ENCODE measurements at regions not wholly inside any gene's neighbourhood (a gene's known extent, or its start where the extent isn't known, plus 50 kb on each side); places are given as distances from the start of the nearest gene placed in this dataset.
A peak's percentile ranks its signal among the peaks of the same experiment; 100 is the strongest.

DNA sequence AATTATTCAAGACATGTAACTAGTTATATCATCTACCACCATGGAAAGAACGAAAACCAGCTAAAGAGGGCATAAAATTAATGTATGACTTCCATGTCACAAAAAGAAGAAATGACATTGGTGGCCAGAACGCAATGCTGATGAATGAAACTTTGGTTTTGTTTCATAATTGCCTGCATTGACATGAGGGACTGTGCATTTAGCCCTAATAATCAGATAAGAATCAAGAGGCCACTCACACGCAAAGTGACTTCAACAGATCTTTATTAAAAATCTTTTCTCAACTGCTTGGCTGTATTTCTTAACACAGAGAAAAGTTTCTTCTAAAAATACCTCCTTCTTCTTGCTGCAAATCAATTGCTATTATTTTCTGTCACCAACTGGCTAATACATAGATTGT, 184.7 kb upstream of the RUNX1 start:
- no peak for DNase-seq (ENCODE audit: low read depth)

DNA sequence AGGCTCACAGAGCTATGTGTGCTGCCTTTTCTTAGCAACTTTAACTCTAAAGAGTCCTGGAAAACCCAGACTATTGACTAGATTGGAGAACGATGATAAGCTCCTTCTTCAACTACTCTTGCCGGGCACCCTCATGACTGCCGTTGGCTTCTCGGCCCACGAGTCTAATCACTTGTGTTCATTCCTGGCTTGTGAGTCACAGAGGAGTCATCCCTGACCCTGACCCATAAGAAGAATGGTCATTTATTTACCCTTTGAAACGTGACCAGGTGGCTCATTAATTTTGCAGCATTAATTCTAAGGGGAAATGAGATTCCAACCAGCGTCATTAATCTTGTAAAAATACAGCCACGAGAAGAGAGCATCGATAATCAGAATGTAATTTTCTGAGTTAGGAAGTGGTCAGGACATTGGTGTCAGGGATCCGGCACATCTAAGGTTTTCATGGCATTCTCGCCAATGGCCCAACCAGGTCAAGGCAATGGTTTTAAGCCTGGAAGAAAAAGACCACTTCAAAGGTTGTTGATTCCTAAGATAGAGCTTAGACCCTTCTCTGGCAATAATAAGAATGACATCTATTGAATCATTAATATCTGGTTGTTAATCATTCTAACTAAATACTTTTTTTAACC, 183.6 kb upstream of the RUNX1 start:
- DNase-seq (ENCODE audit: low read depth): peak; percentile 87

DNA sequence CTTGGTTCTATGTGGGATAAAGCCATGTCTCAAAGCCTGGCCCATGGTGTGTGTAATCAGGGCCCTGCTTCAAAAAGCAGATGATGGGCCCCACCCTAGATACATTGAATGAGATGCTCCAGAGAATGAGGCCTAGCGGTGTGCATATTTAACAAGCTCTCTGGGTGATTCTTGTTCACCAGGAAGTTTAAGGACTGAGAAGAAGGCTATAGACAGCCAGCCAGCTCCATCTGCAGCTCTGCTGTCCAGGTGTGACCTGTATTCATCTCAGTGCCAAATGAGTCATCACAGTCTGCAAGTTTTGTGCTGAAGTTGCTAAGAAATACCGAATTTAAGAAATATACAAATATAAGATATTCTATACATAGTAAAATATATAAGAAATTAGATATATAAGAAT, 182.0 kb upstream of the RUNX1 start:
- peak; percentile 28 for DNase-seq (ENCODE audit: low read depth)

DNA sequence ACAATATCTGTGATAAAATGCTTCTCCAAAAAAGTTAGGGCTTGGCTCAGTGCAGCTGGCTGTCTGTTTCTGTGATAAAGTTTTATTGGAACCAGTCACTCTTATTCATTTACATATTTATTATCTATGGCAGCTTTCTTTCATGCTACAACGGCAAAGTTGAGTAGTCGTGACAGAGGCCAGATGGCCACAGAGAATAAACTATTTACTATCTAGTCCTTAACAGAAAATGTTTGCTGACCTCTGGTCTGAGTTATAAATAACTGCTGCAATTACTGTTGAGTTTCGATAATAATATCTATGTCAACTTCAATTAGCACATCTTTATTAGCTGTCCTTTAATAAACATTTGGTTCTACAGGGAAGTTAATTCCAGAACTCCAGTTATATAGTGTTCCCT, 180.2 kb upstream of the RUNX1 start:
- no peak for DNase-seq (ENCODE audit: low read depth)

DNA sequence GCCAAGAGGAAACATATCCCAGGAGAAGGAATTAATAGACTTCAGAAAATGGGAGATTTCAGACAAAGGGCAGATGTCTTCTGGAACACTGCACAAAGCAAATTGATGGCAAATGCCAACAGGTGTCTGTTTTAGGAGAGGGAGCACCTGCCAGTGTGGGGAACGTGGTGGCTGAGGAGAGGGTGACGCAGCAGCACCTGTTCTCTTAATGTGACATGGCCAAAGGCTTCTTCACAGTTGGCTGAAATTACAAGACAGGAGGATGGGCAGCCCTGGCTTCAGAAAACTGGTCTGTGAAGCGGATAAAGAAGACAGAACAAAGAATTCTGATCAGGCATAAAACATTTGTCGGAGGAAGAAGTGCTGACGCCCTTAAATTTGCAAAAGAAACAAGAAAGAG, 178.7 kb upstream of the RUNX1 start:
- DNase-seq (ENCODE audit: low read depth): no peak

DNA sequence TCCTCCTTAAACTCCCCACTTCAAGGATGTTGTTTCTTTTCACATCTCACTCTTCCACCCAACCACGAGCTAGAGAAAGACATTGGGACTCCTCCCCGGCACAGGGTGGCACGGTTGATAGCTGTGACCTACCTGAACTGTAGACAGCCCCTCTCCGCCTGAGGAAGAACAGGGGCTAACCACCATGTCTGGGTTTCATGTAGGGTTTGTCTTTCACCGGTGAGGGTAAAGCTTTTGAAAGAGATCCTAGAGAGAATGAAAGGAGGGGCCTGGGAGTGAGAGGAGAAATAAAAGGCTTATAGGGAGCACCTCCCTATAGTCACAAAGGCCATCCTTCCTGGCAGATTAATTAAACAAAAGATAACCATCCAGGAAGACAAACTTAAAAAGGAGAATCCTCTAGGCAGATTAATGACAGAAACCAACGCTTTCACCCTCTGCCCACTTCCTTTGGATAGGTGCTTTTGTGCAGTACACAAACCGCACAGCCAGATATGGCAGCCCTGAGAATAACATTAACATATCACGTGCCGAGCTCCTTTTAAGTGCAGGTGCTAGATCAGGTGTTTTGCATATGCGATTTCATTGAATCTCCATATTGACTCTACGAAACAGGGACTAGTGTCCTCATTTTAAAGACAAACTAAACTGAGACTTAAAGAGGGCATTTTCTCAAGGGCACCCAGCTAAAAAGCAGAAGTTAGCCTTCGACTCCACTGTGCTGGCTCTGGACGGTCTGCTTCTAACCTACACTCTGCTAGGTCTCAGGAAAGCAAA, 178.1 kb upstream of the RUNX1 start:
- DNase-seq (ENCODE audit: low read depth): no peak

DNA sequence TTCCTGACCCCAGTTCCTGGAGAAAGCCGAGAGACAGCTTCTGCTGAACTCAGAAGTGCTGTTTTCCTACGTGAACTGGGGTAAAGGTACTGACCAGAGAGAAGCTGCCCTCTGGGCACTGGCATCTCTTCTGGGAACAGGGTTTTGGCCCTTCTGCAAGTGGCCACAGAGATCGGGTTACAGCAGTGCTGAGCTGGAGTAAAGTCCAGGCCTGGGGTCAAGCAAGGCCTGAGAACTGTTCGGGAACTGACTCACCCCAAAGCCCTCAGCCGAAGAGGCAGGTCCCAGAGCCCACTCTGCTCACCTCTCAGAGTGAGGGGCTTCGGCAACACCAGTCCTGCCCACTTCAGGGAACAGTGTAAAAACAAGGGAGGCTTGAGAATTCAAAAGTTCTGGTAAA, 177.2 kb upstream of the RUNX1 start:
- peak; percentile 40 for DNase-seq (ENCODE audit: low read depth)

DNA sequence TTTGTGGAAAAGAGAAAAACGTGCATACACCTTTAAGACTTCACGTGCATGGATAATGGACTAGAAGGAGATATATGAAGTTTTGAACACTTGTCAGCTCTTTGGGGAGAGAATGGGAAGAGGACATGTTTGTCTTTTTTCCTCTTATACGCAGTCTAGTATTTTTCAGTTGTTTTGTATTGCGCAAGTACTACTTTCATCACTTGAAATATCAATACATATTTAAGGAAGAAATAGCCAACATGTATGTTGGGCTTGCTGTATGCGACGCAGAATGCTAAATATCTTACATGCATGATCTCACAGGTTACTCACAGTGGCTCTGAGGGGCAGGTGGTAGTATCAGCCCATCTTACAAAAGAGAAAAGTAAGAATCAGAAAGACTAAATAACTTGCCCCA, 176.5 kb upstream of the RUNX1 start:
- no peak for DNase-seq (ENCODE audit: low read depth)

DNA sequence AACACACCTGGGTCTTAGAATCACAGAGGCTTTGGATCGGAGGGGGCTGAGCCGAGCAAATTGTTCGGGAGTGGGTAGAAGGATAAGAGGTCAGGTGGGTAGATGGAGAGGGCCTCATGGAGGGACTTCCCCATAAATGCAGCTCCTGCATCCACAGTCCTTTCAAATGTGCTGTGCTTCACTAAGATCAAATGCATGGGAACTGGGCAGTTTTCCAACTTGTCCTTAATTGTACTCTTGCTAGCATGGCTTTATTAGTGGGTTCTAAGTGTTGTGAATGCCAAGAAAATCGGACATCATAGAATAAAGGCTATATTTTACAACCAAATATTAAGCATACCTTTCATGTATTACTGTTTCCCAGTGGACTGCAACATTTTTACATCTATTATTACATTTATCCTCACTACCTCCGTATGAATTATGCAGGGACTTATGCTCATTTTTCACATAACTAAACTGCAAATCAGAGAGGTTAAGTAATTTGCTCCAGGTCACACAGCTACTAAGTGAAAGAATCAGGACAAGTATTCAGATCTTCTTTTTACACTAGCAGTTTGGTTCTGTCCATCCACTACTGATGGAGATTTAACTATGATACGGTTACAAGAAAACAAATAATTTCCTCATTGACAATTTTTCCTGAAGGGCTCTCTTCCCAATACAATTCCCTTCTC, 174.5 kb upstream of the RUNX1 start:
- no peak for DNase-seq (ENCODE audit: low read depth)

DNA sequence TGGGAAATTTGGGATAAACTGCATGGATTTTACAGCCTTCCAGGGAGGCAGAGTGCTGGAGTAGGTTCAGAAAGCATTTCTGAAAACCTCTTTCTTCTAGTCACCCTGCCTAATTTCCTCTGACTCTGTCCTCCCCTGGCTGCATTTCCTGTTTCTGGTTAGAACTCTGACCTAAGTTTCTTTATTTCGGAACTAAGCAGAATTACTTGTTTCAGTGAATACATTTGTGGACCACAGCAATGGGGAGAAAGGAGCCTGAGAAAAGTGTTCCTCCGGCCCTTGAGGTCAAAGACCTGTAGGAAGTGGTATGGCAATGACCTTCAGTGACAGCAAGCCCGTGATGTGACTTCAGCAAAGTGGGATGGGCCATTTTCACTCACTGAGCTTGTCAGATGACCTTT, 173.4 kb upstream of the RUNX1 start:
- DNase-seq (ENCODE audit: low read depth): peak; percentile 77

DNA sequence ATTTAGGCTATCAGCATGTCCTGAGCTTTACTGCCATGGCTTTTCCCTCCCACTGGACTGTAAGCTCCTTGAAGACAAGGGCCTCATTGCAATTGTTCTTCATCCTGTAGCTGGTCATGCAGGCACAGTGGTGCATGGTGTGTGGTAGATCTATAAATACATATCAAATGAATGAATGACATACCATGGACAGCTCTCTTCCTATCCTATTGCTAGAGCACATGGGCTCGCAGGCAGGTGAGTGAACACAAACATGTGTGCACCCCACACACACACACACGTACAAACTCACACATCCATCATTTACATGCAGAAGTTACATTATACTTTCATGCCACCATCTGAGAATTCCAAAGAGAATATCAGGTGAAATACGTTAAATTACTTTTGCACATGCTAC, 172.9 kb upstream of the RUNX1 start:
- peak; percentile 32 for DNase-seq (ENCODE audit: low read depth)

DNA sequence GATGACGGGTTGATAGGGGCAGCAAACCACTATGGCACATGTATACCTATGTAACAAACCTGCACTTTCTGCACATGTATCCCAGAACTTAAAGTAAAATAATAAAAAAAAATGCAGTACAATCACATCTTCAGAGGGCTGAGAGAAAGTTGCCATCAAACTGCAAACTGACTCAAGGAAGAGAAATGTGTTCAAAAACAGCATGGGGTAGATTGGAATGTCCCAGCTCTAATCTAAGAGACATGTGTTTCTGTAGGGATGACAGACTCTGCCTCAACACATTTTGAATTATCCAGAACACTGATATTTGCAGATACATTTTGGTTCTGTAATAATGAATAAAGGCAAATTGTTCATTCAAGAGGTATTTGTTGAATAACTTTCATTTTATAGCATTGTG, 171.2 kb upstream of the RUNX1 start:
- DNase-seq (ENCODE audit: low read depth): no peak

DNA sequence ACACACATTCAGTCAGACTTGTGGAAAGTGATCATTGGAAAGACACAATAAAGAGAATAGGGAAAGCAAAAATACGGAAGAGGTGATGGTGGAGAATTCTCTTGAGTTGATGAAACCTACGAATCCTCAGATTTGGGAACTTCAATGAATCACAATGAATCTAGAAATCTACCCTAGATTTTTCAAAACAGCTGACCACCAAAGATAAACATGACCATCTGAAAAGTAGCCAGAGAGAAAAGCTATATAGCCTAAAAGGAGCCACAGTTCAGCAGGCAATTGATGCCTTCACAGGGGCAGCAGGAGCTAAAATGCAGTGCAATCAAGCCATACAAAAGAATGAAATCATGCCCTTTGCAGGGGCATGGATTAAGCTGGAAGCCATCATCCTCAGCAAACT, 170.6 kb upstream of the RUNX1 start:
- no peak for DNase-seq (ENCODE audit: low read depth)

DNA sequence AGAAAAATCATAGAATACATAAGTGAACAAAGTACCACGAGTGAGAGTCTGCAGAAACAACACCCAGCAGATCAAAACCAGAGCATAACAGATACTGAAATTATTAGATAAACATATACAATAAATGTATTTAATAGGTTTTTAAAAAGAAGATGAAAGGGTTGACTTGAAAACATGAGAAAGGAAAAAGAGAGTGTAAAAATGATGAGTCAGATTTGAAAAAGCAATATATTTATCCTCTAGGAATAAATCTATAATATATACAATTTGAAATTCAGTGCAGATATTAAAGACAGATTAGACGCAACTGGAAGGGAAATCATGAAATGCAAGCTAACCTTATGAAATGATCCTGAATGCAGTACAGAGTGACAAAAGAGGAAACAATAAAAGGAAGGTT, 170.2 kb upstream of the RUNX1 start:
- DNase-seq (ENCODE audit: low read depth): no peak

DNA sequence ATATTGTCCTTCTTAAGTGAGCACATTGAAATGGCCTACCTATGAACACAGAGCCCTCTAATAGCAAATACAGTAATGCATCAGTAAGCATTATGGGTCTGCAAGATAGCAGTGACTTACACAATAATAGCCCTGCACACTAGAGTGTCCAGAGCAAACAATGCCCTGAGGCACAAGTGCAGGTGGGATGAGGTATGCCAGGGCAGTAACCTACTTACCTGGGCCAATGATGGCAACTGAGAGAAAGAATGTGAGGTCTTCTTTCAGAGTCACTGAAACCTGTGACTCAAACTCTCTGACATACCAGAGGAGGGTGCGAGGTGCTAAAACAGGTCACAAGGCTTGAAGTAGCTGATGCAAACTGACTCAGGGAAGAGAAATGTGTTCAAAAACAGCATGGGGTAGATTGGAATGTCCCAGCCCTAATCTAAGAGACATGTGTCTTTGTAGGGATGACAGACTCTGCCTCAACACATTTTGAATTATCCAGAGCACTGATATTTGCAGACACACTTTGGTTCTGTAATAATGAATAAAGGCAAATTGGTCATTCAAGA, 168.5 kb upstream of the RUNX1 start:
- peak; percentile 94 for DNase-seq (ENCODE audit: low read depth)

DNA sequence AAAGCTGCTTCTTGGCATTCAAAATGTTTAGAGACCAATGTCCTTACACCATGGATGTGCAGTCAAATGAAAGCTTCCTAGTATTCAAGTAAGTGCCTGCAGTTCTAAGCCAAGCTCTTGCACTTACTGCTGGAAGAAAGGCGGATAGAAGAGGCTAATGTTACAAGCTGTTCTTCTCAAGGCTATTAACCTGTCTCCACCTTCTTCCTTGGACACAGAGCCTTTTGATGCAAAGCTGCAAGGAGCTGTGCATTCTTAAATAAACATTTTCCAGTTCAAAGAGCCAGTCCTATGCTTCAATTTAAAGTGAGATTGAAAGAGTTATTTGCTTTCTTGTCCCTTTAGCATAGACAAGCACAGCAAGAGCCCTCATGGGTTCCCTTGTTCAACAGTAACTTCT, 167.9 kb upstream of the RUNX1 start:
- DNase-seq (ENCODE audit: low read depth): no peak

DNA sequence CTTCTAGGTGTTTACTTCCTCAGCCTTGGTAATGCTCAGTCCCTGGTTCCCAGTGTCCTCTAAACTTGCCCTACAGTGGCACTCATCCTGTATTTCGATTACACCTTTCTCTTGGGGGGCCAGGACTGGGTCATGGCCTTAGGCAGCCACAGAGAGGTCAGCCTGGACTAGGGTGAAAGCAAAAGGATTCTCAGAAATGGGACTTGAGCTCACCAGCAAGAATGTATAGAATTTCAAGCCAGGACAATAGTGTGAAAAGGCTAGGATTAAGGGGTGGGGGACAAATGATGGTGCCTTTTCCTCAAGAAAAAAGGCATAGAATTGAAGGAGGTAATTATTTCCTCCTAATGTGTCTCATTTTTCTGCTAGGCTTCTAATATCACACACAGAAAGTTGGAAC, 166.8 kb upstream of the RUNX1 start:
- no peak for DNase-seq (ENCODE audit: low read depth)

DNA sequence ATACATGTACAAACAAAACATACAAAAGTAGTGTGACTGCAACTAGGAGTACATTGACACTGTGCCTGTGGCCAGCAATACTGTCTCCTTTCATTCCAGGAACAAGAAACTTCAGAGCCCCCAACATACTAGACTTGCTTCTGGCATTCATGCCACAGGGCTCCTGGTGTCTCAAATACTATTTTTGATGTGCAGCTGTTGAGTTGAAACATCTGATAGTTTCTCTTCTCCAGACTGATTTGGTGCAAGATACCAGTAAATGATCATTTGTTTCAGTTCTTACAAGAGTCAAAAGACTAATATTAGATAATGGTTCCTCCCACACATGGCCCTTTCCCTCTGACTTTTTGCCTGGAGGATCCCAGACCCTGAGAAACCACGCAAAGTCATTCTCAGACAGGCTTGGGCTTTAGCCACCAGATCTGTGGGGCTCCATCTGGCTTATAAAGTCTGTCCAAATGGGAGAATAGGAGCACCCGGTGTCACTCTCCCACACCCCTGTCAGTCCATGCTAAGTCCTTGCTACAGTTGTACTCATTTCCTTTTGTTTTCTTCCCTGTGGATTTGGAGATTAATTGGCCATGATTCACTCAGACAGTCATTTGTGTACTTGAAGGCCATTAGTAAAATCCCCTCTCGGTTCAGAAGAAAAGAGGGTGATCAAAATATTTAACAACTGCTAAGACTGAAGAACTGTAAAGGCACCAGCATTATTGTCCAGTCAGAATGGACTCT, 163.5 kb upstream of the RUNX1 start:
- peak; percentile 83 for DNase-seq (ENCODE audit: low read depth)

DNA sequence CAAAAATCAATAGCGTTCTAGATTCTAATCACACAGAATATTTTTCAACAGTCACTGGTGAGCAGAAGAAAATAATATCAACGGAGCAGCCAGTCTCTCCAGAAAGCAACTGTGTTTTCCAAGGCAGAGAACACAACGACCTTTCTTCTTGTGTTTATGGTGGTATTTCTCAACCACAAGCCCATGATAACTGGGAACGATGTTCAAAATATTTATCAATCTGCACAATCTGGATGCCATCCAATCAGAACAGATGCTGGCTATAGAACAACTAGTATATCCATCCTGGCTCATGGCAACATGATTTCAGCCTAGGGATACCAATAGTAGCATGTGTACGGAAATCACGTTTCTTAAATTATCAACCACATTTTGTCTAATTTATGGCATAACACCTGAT, 162.7 kb upstream of the RUNX1 start:
- DNase-seq (ENCODE audit: low read depth): no peak

DNA sequence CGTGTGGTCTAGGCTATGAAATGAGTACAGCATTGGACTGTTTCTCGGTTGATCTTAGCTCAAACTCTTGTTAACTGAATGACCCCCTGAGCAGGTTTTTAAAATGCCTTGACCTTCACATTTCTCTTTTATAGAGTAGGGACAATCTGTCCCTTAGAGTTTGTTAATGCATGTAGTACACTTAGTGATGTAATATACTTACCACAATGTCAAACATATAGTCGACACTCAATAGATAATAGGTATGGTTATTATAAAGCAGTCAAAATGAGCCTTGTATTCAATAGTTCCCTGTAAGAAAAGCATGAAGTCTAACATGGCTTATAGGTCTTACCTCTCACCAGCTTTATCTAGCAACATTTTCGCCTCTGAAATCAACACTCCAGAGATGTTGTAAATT, 161.0 kb upstream of the RUNX1 start:
- no peak for DNase-seq (ENCODE audit: low read depth)

DNA sequence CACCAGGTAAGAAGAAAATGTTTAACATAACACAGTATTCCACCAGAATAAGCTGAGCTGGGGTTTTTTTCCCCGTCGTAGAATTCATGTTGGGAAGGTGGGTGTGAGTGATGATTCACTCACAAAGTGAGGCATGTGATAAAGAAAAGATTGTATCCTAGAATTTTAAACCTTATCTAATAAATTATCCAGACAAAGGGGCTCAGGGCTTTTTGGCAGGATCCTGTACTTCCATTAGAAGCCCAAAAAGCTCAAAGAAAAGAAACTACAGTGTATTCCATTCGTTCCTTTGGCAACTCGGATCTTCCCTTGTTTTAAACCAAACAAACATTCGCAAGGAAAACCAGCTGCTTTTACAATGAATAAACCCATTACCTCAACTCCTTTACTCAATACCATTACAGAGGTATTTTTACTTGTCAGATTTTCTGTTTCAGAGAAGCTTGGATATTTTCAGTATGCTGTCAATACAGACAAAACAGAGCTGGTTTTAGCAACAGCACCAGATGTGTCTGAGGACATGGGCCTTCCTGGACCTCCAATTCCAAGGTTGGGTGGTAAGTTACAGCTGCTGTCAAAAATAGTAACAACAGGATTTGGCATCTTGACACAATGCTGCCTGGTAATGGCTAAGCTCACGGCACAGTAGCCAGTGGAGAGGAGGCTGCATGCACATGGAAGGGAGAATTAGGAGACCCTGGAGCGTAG, 159.9 kb upstream of the RUNX1 start:
- no peak for DNase-seq (ENCODE audit: low read depth)

Measured in HT1080 (cell line).